CD14-positive monocyte (primary cell): ENCODE measurements at regions not wholly inside any gene's neighbourhood (a gene's known extent, or its start where the extent isn't known, plus 50 kb on each side); places are given as distances from the start of the nearest gene placed in this dataset.

Source experiments
- DNase-seq, 3 donors: peaks; one replicate each; pipeline ENCODE4 v3.0.0-alpha.2; 2011 to 2022
- H2AFZ ChIP-seq: 2 replicates; pipeline ENCODE4 v1.6.0; 2012; ENCODE audit warnings: mild to moderate bottlenecking, low read depth, low read length, inconsistent platforms; ENCODE audit not compliant: insufficient read depth, poor library complexity, severe bottlenecking
- H3K27ac ChIP-seq, 2 donors: 1 replicate in 1 of 2; 2 replicates in 1 of 2; pipeline ENCODE4 v1.5.1; 2012 to 2013; ENCODE audit warnings: low read length in 2 of 2, control low read depth in 1 of 2, inconsistent platforms in 1 of 2, low read depth in 1 of 2, mild to moderate bottlenecking in 1 of 2
- H3K27me3 ChIP-seq, 2 donors: one replicate each; pipeline versions ENCODE4 v1.6.0 to v1.6.1; 2011 to 2013; ENCODE audit warnings: low read length in 2 of 2; ENCODE audit not compliant: control insufficient read depth in 2 of 2, insufficient read depth in 2 of 2
- H3K36me3 ChIP-seq, 2 donors: replicated peaks in 1 of 2; 1 replicate in 1 of 2; 2 replicates in 1 of 2; pipeline versions ENCODE4 v1.5.1 to v1.6.1; 2012 to 2013; ENCODE audit warnings: low read length in 2 of 2, control low read depth in 1 of 2, inconsistent platforms in 1 of 2, mild to moderate bottlenecking in 1 of 2; ENCODE audit not compliant: insufficient read depth in 2 of 2, control insufficient read depth in 1 of 2
- H3K4me1 ChIP-seq, 2 donors: 1 replicate in 1 of 2; 2 replicates in 1 of 2; pipeline versions ENCODE4 v1.5.1 to v1.6.1; 2012 to 2013; ENCODE audit warnings: low read length in 2 of 2, control low read depth in 1 of 2, inconsistent platforms in 1 of 2, mild to moderate bottlenecking in 1 of 2, moderate library complexity in 1 of 2; ENCODE audit not compliant: insufficient read depth in 2 of 2, control insufficient read depth in 1 of 2
- H3K4me2 ChIP-seq: replicated peaks from 2 replicates; pipeline ENCODE3; 2012; ENCODE audit warnings: low read length, moderate library complexity, mild to moderate bottlenecking; ENCODE audit not compliant: poor library complexity, severe bottlenecking; ENCODE audit errors: extremely low read depth
- H3K4me3 ChIP-seq, 3 experiments: fragments of 200-600 bp in 1 of 3; sonication (generic) in 1 of 3; replicated peaks in 1 of 3; 1 replicate in 2 of 3; 2 replicates in 1 of 3; pipeline ENCODE4 v1.5.1; 2011 to 2013; ENCODE audit warnings: low read length in 3 of 3, mild to moderate bottlenecking in 3 of 3, control low read depth in 2 of 3, low read depth in 2 of 3, inconsistent platforms in 1 of 3, moderate library complexity in 1 of 3
- H3K79me2 ChIP-seq: 2 replicates; pipeline ENCODE4 v1.6.0; 2012; ENCODE audit warnings: mild to moderate bottlenecking, control low read depth, inconsistent platforms, low read length, moderate library complexity; ENCODE audit not compliant: insufficient read depth
- H3K9ac ChIP-seq: 2 replicates; pipeline ENCODE4 v1.6.0; 2017; ENCODE audit warnings: low read length, mild to moderate bottlenecking; ENCODE audit not compliant: insufficient read depth, poor library complexity, severe bottlenecking
- H3K9me3 ChIP-seq, 2 donors: replicated peaks in 1 of 2; 1 replicate in 1 of 2; 2 replicates in 1 of 2; pipeline versions ENCODE4 v1.5.1 to v1.6.1; 2012 to 2013; ENCODE audit warnings: low read length in 2 of 2, control low read depth in 1 of 2; ENCODE audit not compliant: control insufficient read depth in 1 of 2, insufficient read depth in 1 of 2
- H4K20me1 ChIP-seq: 2 replicates; pipeline ENCODE4 v1.6.0; 2012; ENCODE audit warnings: mild to moderate bottlenecking, low read length, control low read depth, moderate library complexity; ENCODE audit not compliant: insufficient read depth
- H3K27ac Mint-ChIP-seq, 7 donors: one replicate each; pipeline ENCODE4 v1.8.0; 2020; ENCODE audit warnings: mild to moderate bottlenecking in 7 of 7, mixed read lengths in 7 of 7, moderate library complexity in 6 of 7, inconsistent platforms in 2 of 7
- H3K27me3 Mint-ChIP-seq, 3 donors: one replicate each; pipeline ENCODE4 v1.8.0; 2021 to 2022; ENCODE audit warnings: low read depth in 3 of 3, mild to moderate bottlenecking in 3 of 3, mixed read lengths in 3 of 3, moderate library complexity in 3 of 3, inconsistent platforms in 1 of 3
- H3K36me3 Mint-ChIP-seq, 2 donors: one replicate each; pipeline ENCODE4 v1.8.0; 2020; ENCODE audit warnings: mixed read lengths in 2 of 2, inconsistent platforms in 1 of 2, mild to moderate bottlenecking in 1 of 2
- H3K4me1 Mint-ChIP-seq: one replicate; pipeline ENCODE4 v1.8.0; 2020; ENCODE audit warnings: mild to moderate bottlenecking, mixed read lengths
- H3K4me3 Mint-ChIP-seq, 2 donors: one replicate each; pipeline ENCODE4 v1.8.0; 2020; ENCODE audit warnings: mild to moderate bottlenecking in 2 of 2, mixed read lengths in 2 of 2, moderate library complexity in 1 of 2
- H3K9me3 Mint-ChIP-seq, 7 donors: one replicate each; pipeline ENCODE4 v1.8.0; 2020 to 2022; ENCODE audit warnings: mixed read lengths in 7 of 7, mild to moderate bottlenecking in 6 of 7, moderate library complexity in 6 of 7, inconsistent platforms in 2 of 7
- WGBS: methylation state at CpG from one replicate; pipeline ENCODE4 v1.1.5; 2013; ENCODE audit warnings: missing lambda C conversion rate; ENCODE audit not compliant: insufficient coverage; 5-methylcytosine and 5-hydroxymethylcytosine counted together
- intact Hi-C, 2 donors: fragments of 100-400 bp; cut with micrococcal nuclease; formaldehyde crosslinking; loops; one replicate each; pipeline versions ENCODE4 v1.15.0 to v1.15.1; 2023
- TF ChIP-seq, protein P1 (sequence below): fragments of 200-600 bp; IDR thresholded peaks from one replicate; pipeline ENCODE4 v1.8.0; 2022; ENCODE audit warnings: antibody characterized with exemption, mild to moderate bottlenecking

DNA sequence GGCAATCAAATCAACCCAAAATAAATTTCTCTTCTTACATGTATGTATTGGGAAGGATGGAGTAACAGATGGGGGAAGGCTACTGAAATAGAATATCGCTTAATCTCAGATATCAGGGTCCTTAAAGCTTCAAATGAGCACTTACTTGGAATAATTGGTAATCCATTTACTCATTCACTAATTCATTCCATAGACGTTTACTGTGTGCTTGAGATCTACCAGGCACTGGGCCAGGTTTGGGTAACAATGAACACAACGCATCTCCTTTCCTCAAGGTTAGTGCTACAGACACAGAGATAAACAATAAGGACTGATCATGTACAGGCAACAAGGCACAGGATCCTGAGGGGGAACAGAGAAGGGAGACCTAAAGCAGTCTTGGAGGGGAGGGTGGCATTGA lies 54.4 kb upstream of the KRR1 start:
- Histone ChIP-seq H2AFZ (no peak overlapping the region), H3K9me3 (no peaks in the 10 kb centered on the region), H3K36me3 (no peaks in the 10 kb centered on the region), H3K9ac (no peak overlapping the region), H3K27me3 (peaks cover 0 to 3% of the 10 kb centered on the region in 2 donors), H4K20me1 (no peaks in the 10 kb centered on the region), H3K79me2 (no peaks in the 10 kb centered on the region), H3K4me1 (no peaks in the 10 kb centered on the region), H3K27ac (no peak overlapping the region), H3K4me2 (no peak overlapping the region), H3K4me3 (no peak overlapping the region)
- Mint-ChIP-seq H3K9me3 (peaks cover 0 to 4% (median 0%) of the 10 kb centered on the region in 7 donors), H3K27ac (no peak overlapping the region), H3K36me3 (no peaks in the 10 kb centered on the region), H3K4me1 (no peaks in the 10 kb centered on the region), H3K4me3 (no peak overlapping the region), H3K27me3 (peaks cover 0 to 6% (median 3%) of the 10 kb centered on the region in 3 donors)
- TF ChIP-seq, protein P1, sequence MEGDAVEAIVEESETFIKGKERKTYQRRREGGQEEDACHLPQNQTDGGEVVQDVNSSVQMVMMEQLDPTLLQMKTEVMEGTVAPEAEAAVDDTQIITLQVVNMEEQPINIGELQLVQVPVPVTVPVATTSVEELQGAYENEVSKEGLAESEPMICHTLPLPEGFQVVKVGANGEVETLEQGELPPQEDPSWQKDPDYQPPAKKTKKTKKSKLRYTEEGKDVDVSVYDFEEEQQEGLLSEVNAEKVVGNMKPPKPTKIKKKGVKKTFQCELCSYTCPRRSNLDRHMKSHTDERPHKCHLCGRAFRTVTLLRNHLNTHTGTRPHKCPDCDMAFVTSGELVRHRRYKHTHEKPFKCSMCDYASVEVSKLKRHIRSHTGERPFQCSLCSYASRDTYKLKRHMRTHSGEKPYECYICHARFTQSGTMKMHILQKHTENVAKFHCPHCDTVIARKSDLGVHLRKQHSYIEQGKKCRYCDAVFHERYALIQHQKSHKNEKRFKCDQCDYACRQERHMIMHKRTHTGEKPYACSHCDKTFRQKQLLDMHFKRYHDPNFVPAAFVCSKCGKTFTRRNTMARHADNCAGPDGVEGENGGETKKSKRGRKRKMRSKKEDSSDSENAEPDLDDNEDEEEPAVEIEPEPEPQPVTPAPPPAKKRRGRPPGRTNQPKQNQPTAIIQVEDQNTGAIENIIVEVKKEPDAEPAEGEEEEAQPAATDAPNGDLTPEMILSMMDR: no peak
- intact Hi-C loops: no loop called here
- DNase-seq: no peak
- 100% methylated on average over 1 of the region's 3 CpGs for WGBS

DNA sequence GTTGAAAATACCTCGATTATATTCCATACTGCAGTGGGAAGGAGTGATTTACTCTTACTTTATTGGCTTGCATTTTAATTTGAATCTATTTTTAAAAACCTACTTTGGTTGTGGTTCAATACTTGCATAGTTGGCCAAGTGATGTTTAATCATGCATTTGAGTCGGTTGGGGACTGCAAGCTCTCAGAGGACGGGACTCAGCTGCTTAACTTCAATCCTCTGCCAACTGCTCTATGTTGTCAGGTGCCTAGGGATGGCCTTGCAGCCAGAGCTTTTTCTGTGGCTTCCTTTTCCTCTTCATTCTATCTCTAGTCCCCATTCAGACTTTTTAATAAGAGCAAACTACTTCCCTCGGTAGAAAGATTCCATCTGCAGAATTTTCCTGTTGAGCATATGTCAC lies 53.4 kb upstream of the KRR1 start:
- Histone ChIP-seq H4K20me1 (no peaks in the 10 kb centered on the region), H3K4me3 (no peak overlapping the region), H2AFZ (no peak overlapping the region), H3K27me3 (peaks cover 0 to 3% of the 10 kb centered on the region in 2 donors), H3K27ac (no peak overlapping the region), H3K79me2 (no peaks in the 10 kb centered on the region), H3K36me3 (no peaks in the 10 kb centered on the region), H3K4me2 (no peak overlapping the region), H3K4me1 (no peaks in the 10 kb centered on the region), H3K9me3 (no peaks in the 10 kb centered on the region), H3K9ac (no peak overlapping the region)
- DNase-seq: no peak
- WGBS: no CpG with 5 or more reads among the region's 4 CpGs
- Mint-ChIP-seq H3K4me3 (no peak overlapping the region), H3K9me3 (peaks cover 0 to 4% (median 0%) of the 10 kb centered on the region in 7 donors), H3K27me3 (peaks cover 0 to 9% (median 3%) of the 10 kb centered on the region in 3 donors), H3K4me1 (no peaks in the 10 kb centered on the region), H3K36me3 (no peaks in the 10 kb centered on the region), H3K27ac (no peak overlapping the region)
- intact Hi-C loops: no loop called here
- TF ChIP-seq, protein P1: no peak
